ENCODE measurements at regions not wholly inside any gene's neighbourhood (a gene's known extent, or its start where the extent isn't known, plus 50 kb on each side); places are given as distances from the start of the nearest gene placed in this dataset.

DNA sequence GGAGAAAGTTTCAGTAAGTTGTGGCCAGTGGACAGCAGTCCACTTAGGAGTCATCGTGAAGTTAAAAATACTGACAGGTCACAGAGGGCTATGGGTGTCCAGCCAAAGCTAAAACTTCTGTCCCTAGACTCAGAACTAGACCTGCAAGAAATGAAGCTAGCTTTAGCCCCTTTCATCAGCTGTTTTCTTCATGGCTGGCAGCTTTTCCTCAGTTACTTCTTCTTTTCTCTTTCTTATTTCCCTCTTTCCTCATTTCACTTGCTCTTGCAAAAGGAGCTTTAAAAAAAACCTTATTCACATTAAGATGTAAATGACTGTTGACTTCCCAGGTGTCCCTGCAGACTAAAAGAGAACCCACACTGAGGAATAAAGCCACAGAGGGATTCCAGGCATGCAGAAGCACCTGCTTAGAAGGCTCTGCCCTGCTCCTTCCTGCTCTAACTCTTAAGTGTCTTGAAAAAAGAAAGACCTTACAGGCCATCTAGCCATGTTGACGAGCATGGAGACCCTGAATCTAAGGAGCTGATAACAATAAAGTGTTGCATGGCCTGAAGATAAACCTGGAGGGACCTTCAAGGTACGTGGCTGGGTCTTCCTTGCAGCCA, 69.7 kb upstream of the CCND2 start:
- TF ChIP-seq, protein P1, sequence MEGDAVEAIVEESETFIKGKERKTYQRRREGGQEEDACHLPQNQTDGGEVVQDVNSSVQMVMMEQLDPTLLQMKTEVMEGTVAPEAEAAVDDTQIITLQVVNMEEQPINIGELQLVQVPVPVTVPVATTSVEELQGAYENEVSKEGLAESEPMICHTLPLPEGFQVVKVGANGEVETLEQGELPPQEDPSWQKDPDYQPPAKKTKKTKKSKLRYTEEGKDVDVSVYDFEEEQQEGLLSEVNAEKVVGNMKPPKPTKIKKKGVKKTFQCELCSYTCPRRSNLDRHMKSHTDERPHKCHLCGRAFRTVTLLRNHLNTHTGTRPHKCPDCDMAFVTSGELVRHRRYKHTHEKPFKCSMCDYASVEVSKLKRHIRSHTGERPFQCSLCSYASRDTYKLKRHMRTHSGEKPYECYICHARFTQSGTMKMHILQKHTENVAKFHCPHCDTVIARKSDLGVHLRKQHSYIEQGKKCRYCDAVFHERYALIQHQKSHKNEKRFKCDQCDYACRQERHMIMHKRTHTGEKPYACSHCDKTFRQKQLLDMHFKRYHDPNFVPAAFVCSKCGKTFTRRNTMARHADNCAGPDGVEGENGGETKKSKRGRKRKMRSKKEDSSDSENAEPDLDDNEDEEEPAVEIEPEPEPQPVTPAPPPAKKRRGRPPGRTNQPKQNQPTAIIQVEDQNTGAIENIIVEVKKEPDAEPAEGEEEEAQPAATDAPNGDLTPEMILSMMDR (conservative IDR thresholded peaks at IDR 0.05; ENCODE audit: low read length): no peak
- no peak for TF ChIP-seq EZH2phosphoT487 (IDR thresholded peaks at IDR 0.05; ENCODE audit: borderline replicate concordance, low read depth, low read length)
